Breast epithelium (tissue), 3 donors: ENCODE measurements at regions not wholly inside any gene's neighbourhood (a gene's known extent, or its start where the extent isn't known, plus 50 kb on each side); places are given as distances from the start of the nearest gene placed in this dataset.

Experiments
- CTCF ChIP-seq, 3 donors: fragments of 450-650 bp; IDR thresholded peaks; one replicate each; pipeline ENCODE4 v1.5.1; 2016 to 2017; ENCODE audit warnings: antibody characterized with exemption in 3 of 3, mild to moderate bottlenecking in 3 of 3, moderate library complexity in 3 of 3
- POLR2A ChIP-seq: fragments of 450-650 bp; IDR thresholded peaks from one replicate; pipeline ENCODE4 v1.6.1; 2016; ENCODE audit warnings: antibody characterized with exemption, mild to moderate bottlenecking, moderate library complexity
- POLR2AphosphoS5 ChIP-seq, 3 donors: sonication (generic); formaldehyde crosslinking; IDR thresholded peaks; one replicate each; pipeline ENCODE4 v1.6.1; 2017; ENCODE audit warnings: antibody characterized with exemption in 3 of 3

- TF ChIP-seq CTCF (IDR thresholded peaks at IDR 0.05): no peak
- TF ChIP-seq POLR2A: no peak
- TF ChIP-seq POLR2AphosphoS5 (IDR thresholded peaks at IDR 0.05): no peak
These were observed 379.5 kb upstream of the SUCLG2 start for GRCh38 chr3:68033867-68034266.
